ENCODE measurements at regions not wholly inside any gene's neighbourhood (a gene's known extent, or its start where the extent isn't known, plus 50 kb on each side); places are given as distances from the start of the nearest gene placed in this dataset.

GRCh38 chr5:2802693-2803365 is 51.4 kb upstream of the IRX2 start:
- peak; percentile 22 to 38 for DNase-seq

GRCh38 chr5:2801577-2802525 is 50.4 kb upstream of the IRX2 start:
- no peak for DNase-seq
